HepG2 (cell line): ENCODE measurements at regions not wholly inside any gene's neighbourhood (a gene's known extent, or its start where the extent isn't known, plus 50 kb on each side); places are given as distances from the start of the nearest gene placed in this dataset.

ENCODE experiments used
- ATAC-seq: fragments of 200-7000 bp; cut with Tn5 transposase; 3 replicates; pipeline ENCODE4 v1.9.1; 2020; ENCODE audit warnings: mild to moderate bottlenecking, moderate library complexity
- BruUV-seq: library from RNA; stranded (reverse); fragments of 400-500 nt; replicated peaks from 2 replicates; lab custom pipeline; 2021; lab: Mats Ljungman, UMichigan
- CTCF ChIA-PET: fragments of 300-600 bp; formaldehyde crosslinking; extraction: SDS; loops from one replicate; lab custom pipeline; 2021; ENCODE audit warnings: low total read pairs, inconsistent platforms, low intra/inter-chr PET ratio; lab: Yijun Ruan, JAX
- POLR2A ChIA-PET: fragments of 350-600 bp; sonication (Branson Sonifier 250); formaldehyde crosslinking; loops from one replicate; lab custom pipeline; 2020; ENCODE audit warnings: antibody characterized with exemption, inconsistent platforms; lab: Yijun Ruan, JAX
- DNase-seq: peaks from one replicate; pipeline ENCODE4 v3.0.0-alpha.2; 2015; ENCODE audit warnings: low spot score
- FAIRE-seq: peaks from 3 replicates; lab custom pipeline; 2011; peaks lifted over from hg19 to GRCh38; lab: Jason Lieb, UNC
- H2AFZ ChIP-seq: one replicate; pipeline ENCODE4 v1.6.1; 2011; ENCODE audit warnings: low read length, inconsistent platforms
- H3K27ac ChIP-seq: fragments of 300-600 bp; 3 replicates; pipeline ENCODE4 v1.8.0; 2011; ENCODE audit warnings: mixed run types, mild to moderate bottlenecking, mixed read lengths, low read length, inconsistent platforms; ENCODE audit not compliant: insufficient read depth; ENCODE audit errors: extremely low read length
- H3K27me3 ChIP-seq, 2 experiments: fragments of 200-600 bp in 1 of 2; 2 replicates in 1 of 2; 3 replicates in 1 of 2; pipeline versions ENCODE4 v1.6.0 to v1.8.0; 2011; ENCODE audit warnings: low read length in 2 of 2, mild to moderate bottlenecking in 2 of 2, moderate library complexity in 2 of 2, inconsistent platforms in 1 of 2; ENCODE audit not compliant: insufficient read depth in 2 of 2, control insufficient read depth in 1 of 2
- H3K36me3 ChIP-seq, 2 experiments: fragments of 200-600 bp in 1 of 2; replicated peaks in 1 of 2; 2 replicates in 1 of 2; 3 replicates in 1 of 2; pipeline versions ENCODE4 v1.5.1 to v1.8.0; 2011; ENCODE audit warnings: low read length in 2 of 2, inconsistent platforms in 1 of 2; ENCODE audit not compliant: insufficient read depth in 2 of 2, control insufficient read depth in 1 of 2
- H3K4me1 ChIP-seq: 2 replicates; pipeline ENCODE4 v1.5.1; 2012; ENCODE audit warnings: low read length, inconsistent platforms; ENCODE audit not compliant: insufficient read depth
- H3K4me2 ChIP-seq: 2 replicates; pipeline ENCODE4 v1.6.0; 2011; ENCODE audit warnings: low read depth, low read length, inconsistent platforms
- H3K4me3 ChIP-seq, 3 experiments: fragments of 200-600 bp in 1 of 3; sonication (generic), shearing (Covaris generic) in 1 of 3; replicated peaks in 1 of 3; 2 replicates each; pipeline ENCODE4 v1.5.1; 2011 to 2016; ENCODE audit warnings: low read length in 3 of 3, inconsistent platforms in 2 of 3, low read depth in 2 of 3, mild to moderate bottlenecking in 2 of 3, control low read depth in 1 of 3, mixed read lengths in 1 of 3; ENCODE audit not compliant: insufficient read depth in 1 of 3
- H3K79me2 ChIP-seq: one replicate; pipeline ENCODE4 v1.6.1; 2011; ENCODE audit warnings: low read length, inconsistent platforms; ENCODE audit not compliant: insufficient read depth
- H3K9ac ChIP-seq: 2 replicates; pipeline ENCODE4 v1.6.0; 2011; ENCODE audit warnings: mild to moderate bottlenecking, low read depth, low read length, inconsistent platforms; ENCODE audit not compliant: insufficient read depth
- H3K9me3 ChIP-seq: 2 replicates; pipeline ENCODE4 v1.5.1; 2012; ENCODE audit warnings: mild to moderate bottlenecking, low read length
- H4K20me1 ChIP-seq: 2 replicates; pipeline ENCODE4 v1.6.0; 2011; ENCODE audit warnings: inconsistent platforms, mild to moderate bottlenecking, low read length, moderate library complexity; ENCODE audit not compliant: insufficient read depth
- AGO1 ChIP-seq: fragments of 200-400 bp; formaldehyde crosslinking; IDR thresholded peaks from 2 replicates; pipeline ENCODE4 v1.6.1; 2017; ENCODE audit warnings: mild to moderate bottlenecking, low read depth, low read length, moderate library complexity; ENCODE audit not compliant: poor library complexity, severe bottlenecking
- CBX5 ChIP-seq: sonication (generic); formaldehyde crosslinking; IDR thresholded peaks from 2 replicates; pipeline ENCODE4 v1.4.0; 2020; ENCODE audit warnings: missing genetic modification reagents, borderline replicate concordance
- CHD4 ChIP-seq: fragments of 200-600 bp; sonication (generic); IDR thresholded peaks from 2 replicates; pipeline ENCODE4 v1.7.0; 2017; ENCODE audit warnings: mild to moderate bottlenecking, low read length, borderline replicate concordance
- FOXM1 ChIP-seq: sonication (generic); formaldehyde crosslinking; IDR thresholded peaks from 2 replicates; pipeline ENCODE4 v1.5.0; 2020; ENCODE audit warnings: missing genetic modification reagents
- GTF3A ChIP-seq: sonication (generic); formaldehyde crosslinking; conservative IDR thresholded peaks from 2 replicates; pipeline ENCODE4 v1.4.0; 2020; ENCODE audit warnings: mild to moderate bottlenecking, missing genetic modification reagents
- HNF4G ChIP-seq, 2 experiments: sonication (generic) in 1 of 2; formaldehyde crosslinking in 1 of 2; IDR thresholded peaks; 2 replicates each; pipeline versions ENCODE4 v1.4.0 to v1.6.1; 2011 to 2020; ENCODE audit warnings: borderline replicate concordance in 2 of 2, low read depth in 2 of 2, mild to moderate bottlenecking in 2 of 2, low read length in 1 of 2, missing genetic modification reagents in 1 of 2, moderate library complexity in 1 of 2
- JUNB ChIP-seq: sonication (generic); formaldehyde crosslinking; IDR thresholded peaks from 2 replicates; pipeline ENCODE4 v1.8.0; 2022; ENCODE audit warnings: missing genetic modification reagents, mild to moderate bottlenecking, borderline replicate concordance
- KDM5B ChIP-seq: sonication (generic); formaldehyde crosslinking; IDR thresholded peaks from 2 replicates; pipeline ENCODE4 v1.4.0; 2020; ENCODE audit warnings: missing genetic modification reagents, mild to moderate bottlenecking, borderline replicate concordance
- TGIF2 ChIP-seq: IDR thresholded peaks from 2 replicates; pipeline ENCODE4 v1.6.1; 2016; ENCODE audit warnings: control low read depth, missing compliant biosample characterization
- TOE1 ChIP-seq: sonication (generic); formaldehyde crosslinking; IDR thresholded peaks from 2 replicates; pipeline ENCODE4 v1.4.0; 2020; ENCODE audit warnings: mild to moderate bottlenecking, missing genetic modification reagents
- ZNF260 ChIP-seq: sonication (generic); formaldehyde crosslinking; IDR thresholded peaks from 2 replicates; pipeline ENCODE4 v1.4.0; 2020; ENCODE audit warnings: missing genetic modification reagents, low read depth, mild to moderate bottlenecking, borderline replicate concordance
- ZNF333 ChIP-seq: sonication (generic); formaldehyde crosslinking; IDR thresholded peaks from 2 replicates; pipeline ENCODE4 v1.4.0; 2020; ENCODE audit warnings: mild to moderate bottlenecking, missing genetic modification reagents, borderline replicate concordance
- WGBS: methylation state at CpG from one replicate; pipeline ENCODE4 v1.1.6; 2017; ENCODE audit warnings: low lambda C conversion rate; 5-methylcytosine and 5-hydroxymethylcytosine counted together
- in situ Hi-C: cut with HindIII; loops from 2 replicates; pipeline ENCODE4 v1.10.0; 2017; ENCODE audit warnings: low pct_unique_long_range_greater_than_20kb; ENCODE audit not compliant: extremely low pct_ligation_motif_present
- intact Hi-C: fragments of 100-400 bp; cut with micrococcal nuclease; formaldehyde crosslinking; loops from one replicate; pipeline ENCODE4 v1.10.0; 2022; ENCODE audit not compliant: unreplicated experiment
- TF ChIP-seq, protein P1 (sequence below): sonication (generic); formaldehyde crosslinking; IDR thresholded peaks from 2 replicates; pipeline ENCODE4 v1.4.0; 2020; ENCODE audit warnings: mild to moderate bottlenecking, missing genetic modification reagents

- no peaks in the 10 kb centered on the region for H3K36me3 ChIP-seq
- TF ChIP-seq JUNB: no peak
- TF ChIP-seq CBX5 (CRISPR knock-in tag): no peak
- TF ChIP-seq CHD4: no peak
- TF ChIP-seq TOE1 (CRISPR knock-in tag): no peak
- no peak for TF ChIP-seq KDM5B (CRISPR knock-in tag)
- TF ChIP-seq TGIF2 (CRISPR knock-in tag): no peak
- TF ChIP-seq, protein P1, sequence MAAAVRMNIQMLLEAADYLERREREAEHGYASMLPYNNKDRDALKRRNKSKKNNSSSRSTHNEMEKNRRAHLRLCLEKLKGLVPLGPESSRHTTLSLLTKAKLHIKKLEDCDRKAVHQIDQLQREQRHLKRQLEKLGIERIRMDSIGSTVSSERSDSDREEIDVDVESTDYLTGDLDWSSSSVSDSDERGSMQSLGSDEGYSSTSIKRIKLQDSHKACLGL (CRISPR knock-in tag): no peak
- no peak for TF ChIP-seq ZNF260 (CRISPR knock-in tag)
- no peak for TF ChIP-seq HNF4G (IDR thresholded peaks at IDR 0.05; ENCODE audit: borderline replicate concordance, low read depth, low read length)
- TF ChIP-seq HNF4G (CRISPR knock-in tag; IDR thresholded peaks at IDR 0.05; ENCODE audit: borderline replicate concordance, low read depth): no peak
- no peak for TF ChIP-seq GTF3A (CRISPR knock-in tag)
- TF ChIP-seq AGO1: no peak
- TF ChIP-seq ZNF333 (CRISPR knock-in tag): no peak
- TF ChIP-seq FOXM1: no peak
- in situ Hi-C loops: no loop called here
- POLR2A ChIA-PET: no interaction called here
- no peak overlapping the region for H3K4me2 ChIP-seq
- no peak overlapping the region for H3K27ac ChIP-seq
- DNase-seq (no peak), FAIRE-seq (no peak), ATAC-seq (no peak)
- no peak overlapping the region for H3K4me3 ChIP-seq
- CTCF ChIA-PET: no interaction called here
- H3K9ac ChIP-seq: no peak overlapping the region
- no peaks in the 10 kb centered on the region for H3K4me1 ChIP-seq
- no peaks in the 10 kb centered on the region for H3K27me3 ChIP-seq
- H4K20me1 ChIP-seq: no peaks in the 10 kb centered on the region
- intact Hi-C loops: no loop called here
- no peak overlapping the region for H2AFZ ChIP-seq
- peaks cover 83% of the 10 kb centered on the region for H3K9me3 ChIP-seq
- H3K79me2 ChIP-seq: no peaks in the 10 kb centered on the region
- 48% methylated on average over 9 of the region's 9 CpGs for WGBS
- BruUV-seq: no TSS peak
Observed at GRCh38 chr6:22512686-22513427, 56.5 kb upstream of the HDGFL1 start.
